Prostate gland (tissue), 2 donors: ENCODE measurements at regions not wholly inside any gene's neighbourhood (a gene's known extent, or its start where the extent isn't known, plus 50 kb on each side); places are given as distances from the start of the nearest gene placed in this dataset.

Experiments
- DNase-seq: peaks from one replicate; pipeline ENCODE4 v3.0.0-alpha.2; 2019; ENCODE audit warnings: low spot score
- H3K27ac ChIP-seq, 2 donors: fragments of 200-600 bp; sonication (generic); 2 replicates each; pipeline ENCODE4 v1.5.1; 2017 to 2019
- H3K27me3 ChIP-seq: fragments of 200-600 bp; sonication (generic); replicated peaks from 2 replicates; pipeline ENCODE4 v1.5.1; 2019; ENCODE audit not compliant: insufficient read depth
- H3K36me3 ChIP-seq, 2 donors: fragments of 200-600 bp; sonication (generic); 1 replicate in 1 of 2; 2 replicates in 1 of 2; pipeline versions ENCODE4 v1.5.1 to v1.8.1; 2017 to 2019
- H3K4me1 ChIP-seq: fragments of 200-600 bp; sonication (generic); replicated peaks from 2 replicates; pipeline ENCODE4 v1.5.1; 2019
- H3K4me3 ChIP-seq, 2 donors: fragments of 200-600 bp; sonication (generic); 2 replicates each; pipeline ENCODE4 v1.5.1; 2017 to 2019
- H3K9me3 ChIP-seq: fragments of 200-600 bp; sonication (generic); 2 replicates; pipeline ENCODE4 v1.5.1; 2017
- CTCF ChIP-seq, 4 experiments: fragments of 200-600 bp in 2 of 4; fragments of 450-650 bp in 2 of 4; sonication (generic) in 2 of 4; IDR thresholded peaks; 1 replicate in 3 of 4; 2 replicates in 1 of 4; pipeline ENCODE4 v1.5.1; 2016 to 2019; ENCODE audit warnings: antibody characterized with exemption in 4 of 4, mild to moderate bottlenecking in 2 of 4, moderate library complexity in 2 of 4
- POLR2A ChIP-seq: fragments of 450-650 bp; IDR thresholded peaks from one replicate; pipeline ENCODE4 v1.6.1; 2016; ENCODE audit warnings: antibody characterized with exemption, mild to moderate bottlenecking
- POLR2AphosphoS5 ChIP-seq: sonication (generic); formaldehyde crosslinking; IDR thresholded peaks from one replicate; pipeline ENCODE4 v1.6.1; 2017; ENCODE audit warnings: antibody characterized with exemption
- WGBS: methylation state at CpG from one replicate; pipeline ENCODE4 v1.1.5; 2018; 5-methylcytosine and 5-hydroxymethylcytosine counted together
- intact Hi-C: fragments of 100-400 bp; cut with DNase I; formaldehyde crosslinking; loops from one replicate; pipeline ENCODE4 v1.14.2; 2022

- TF ChIP-seq POLR2A (no peak), CTCF (IDR thresholded peaks at IDR 0.05) (no peak), POLR2AphosphoS5 (no peak)
- no peaks in the 10 kb centered on the region for H3K36me3 ChIP-seq
- no peak overlapping the region for H3K4me3 ChIP-seq
- H3K4me1 ChIP-seq, result no peaks in the 10 kb centered on the region
- DNase-seq, result no peak
- no peak overlapping the region for H3K27ac ChIP-seq
- no peaks in the 10 kb centered on the region for H3K27me3 ChIP-seq
- H3K9me3 ChIP-seq, result no peaks in the 10 kb centered on the region
- intact Hi-C loops, result no loop called here
Measured at GRCh38 chr15:81434851-81435250, 60.8 kb upstream of the TMC3 start.

- no peak overlapping the region for H3K4me3 ChIP-seq
- H3K9me3 ChIP-seq, result no peaks in the 10 kb centered on the region
- TF ChIP-seq POLR2AphosphoS5 (no peak), POLR2A (no peak), CTCF (IDR thresholded peaks at IDR 0.05) (no peak)
- intact Hi-C loops, result no loop called here
- DNase-seq, result no peak
- H3K27me3 ChIP-seq, result no peaks in the 10 kb centered on the region
- H3K4me1 ChIP-seq, result no peaks in the 10 kb centered on the region
- H3K36me3 ChIP-seq, result no peaks in the 10 kb centered on the region
- no peak overlapping the region for H3K27ac ChIP-seq
- WGBS, result 45% methylated on average over 3 of the region's 3 CpGs
Measured at GRCh38 chr15:81433462-81433861, 59.4 kb upstream of the TMC3 start.

- intact Hi-C loops, result no loop called here
- no peak for DNase-seq
- no peaks in the 10 kb centered on the region for H3K4me1 ChIP-seq
- TF ChIP-seq POLR2A (no peak), CTCF (IDR thresholded peaks at IDR 0.05) (no peak), POLR2AphosphoS5 (no peak)
- no peaks in the 10 kb centered on the region for H3K9me3 ChIP-seq
- WGBS, result 83% methylated on average over 2 of the region's 2 CpGs
- no peak overlapping the region for H3K27ac ChIP-seq
- no peak overlapping the region for H3K4me3 ChIP-seq
- no peaks in the 10 kb centered on the region for H3K27me3 ChIP-seq
- H3K36me3 ChIP-seq, result no peaks in the 10 kb centered on the region
Measured at GRCh38 chr15:81432179-81432578, 58.2 kb upstream of the TMC3 start.

GRCh38 chr15:81427176-81427575, 53.2 kb upstream of the TMC3 start:
- TF ChIP-seq POLR2A (no peak), POLR2AphosphoS5 (no peak)
- WGBS, result 91% methylated on average over 6 of the region's 6 CpGs
- Histone ChIP-seq H3K9me3 (no peaks in the 10 kb centered on the region), H3K36me3 (no peaks in the 10 kb centered on the region), H3K4me1 (no peaks in the 10 kb centered on the region), H3K27ac (no peak overlapping the region), H3K4me3 (no peak overlapping the region), H3K27me3 (no peaks in the 10 kb centered on the region)
- DNase-seq, result no peak
- intact Hi-C loops, result no loop called here

GRCh38 chr15:81425905-81426304, 51.9 kb upstream of the TMC3 start:
- H3K4me3 ChIP-seq, result no peak overlapping the region

More at GRCh38 chr15:81425905-81426304, 51.9 kb upstream of the TMC3 start:
- Histone ChIP-seq H3K9me3 (no peaks in the 10 kb centered on the region), H3K4me1 (no peaks in the 10 kb centered on the region), H3K27ac (no peak overlapping the region), H3K27me3 (no peaks in the 10 kb centered on the region), H3K36me3 (no peaks in the 10 kb centered on the region)
- WGBS, result 82% methylated on average over 1 of the region's 1 CpG
- DNase-seq, result no peak
- intact Hi-C loops, result no loop called here
- TF ChIP-seq CTCF (IDR thresholded peaks at IDR 0.05) (no peak), POLR2A (no peak), POLR2AphosphoS5 (no peak)
